CD4-positive, alpha-beta memory T cell (primary cell): ENCODE measurements at regions not wholly inside any gene's neighbourhood (a gene's known extent, or its start where the extent isn't known, plus 50 kb on each side); places are given as distances from the start of the nearest gene placed in this dataset.
A peak's percentile ranks its signal among the peaks of the same experiment; 100 is the strongest.

Source experiments
- CTCF ChIA-PET: fragments of 350-600 bp; sonication (Branson Sonifier 250); formaldehyde crosslinking; loops from one replicate; lab custom pipeline; 2021; ENCODE audit warnings: inconsistent platforms; ENCODE audit not compliant: partially characterized antibody; lab: Charles Lee
- POLR2A ChIA-PET: fragments of 350-600 bp; sonication (Branson Sonifier 250); formaldehyde crosslinking; loops from one replicate; lab custom pipeline; 2021; ENCODE audit not compliant: partially characterized antibody; lab: Charles Lee
- DNase-seq, 5 donors: peaks; one replicate each; pipeline versions ENCODE4 v3.0.0 to v3.0.0-alpha.2; 2020 to 2022; ENCODE audit warnings: mixed read lengths in 1 of 5
- H3K27ac ChIP-seq: one replicate; pipeline ENCODE4 v1.7.0; 2013; ENCODE audit warnings: low read depth, low read length
- H3K27me3 ChIP-seq: 2 replicates; pipeline ENCODE4 v1.7.0; 2013; ENCODE audit warnings: mild to moderate bottlenecking, low read length, moderate library complexity; ENCODE audit not compliant: insufficient read depth
- H3K36me3 ChIP-seq: 2 replicates; pipeline ENCODE4 v1.7.0; 2013; ENCODE audit warnings: mild to moderate bottlenecking, low read length, moderate library complexity; ENCODE audit not compliant: insufficient read depth
- H3K4me1 ChIP-seq: 2 replicates; pipeline ENCODE4 v1.7.0; 2013; ENCODE audit warnings: mild to moderate bottlenecking, low read length, moderate library complexity; ENCODE audit not compliant: insufficient read depth
- H3K4me3 ChIP-seq, 2 donors: one replicate each; pipeline ENCODE4 v1.7.0; 2013; ENCODE audit warnings: low read length in 2 of 2, mild to moderate bottlenecking in 1 of 2
- H3K9me3 ChIP-seq, 2 donors: one replicate each; pipeline ENCODE4 v1.7.0; 2013; ENCODE audit warnings: low read length in 2 of 2, control low read depth in 1 of 2; ENCODE audit not compliant: control insufficient read depth in 1 of 2
- H3K27ac Mint-ChIP-seq, 7 donors: one replicate each; pipeline ENCODE4 v1.8.0; 2020 to 2021; ENCODE audit warnings: mixed read lengths in 7 of 7, mild to moderate bottlenecking in 6 of 7, inconsistent platforms in 3 of 7, moderate library complexity in 3 of 7
- H3K27me3 Mint-ChIP-seq, 2 donors: one replicate each; pipeline ENCODE4 v1.8.0; 2020 to 2021; ENCODE audit warnings: mixed read lengths in 2 of 2
- H3K36me3 Mint-ChIP-seq, 2 donors: one replicate each; pipeline ENCODE4 v1.8.0; 2020 to 2021; ENCODE audit warnings: mixed read lengths in 2 of 2, inconsistent platforms in 1 of 2, mild to moderate bottlenecking in 1 of 2
- H3K4me1 Mint-ChIP-seq, 4 donors: one replicate each; pipeline ENCODE4 v1.8.0; 2020 to 2021; ENCODE audit warnings: mixed read lengths in 4 of 4, mild to moderate bottlenecking in 1 of 4
- H3K4me3 Mint-ChIP-seq, 8 donors: one replicate each; pipeline ENCODE4 v1.8.0; 2020 to 2021; ENCODE audit warnings: mixed read lengths in 8 of 8, mild to moderate bottlenecking in 7 of 8, moderate library complexity in 6 of 8, inconsistent platforms in 3 of 8
- H3K9me3 Mint-ChIP-seq, 8 donors: one replicate each; pipeline ENCODE4 v1.8.0; 2020 to 2021; ENCODE audit warnings: mixed read lengths in 8 of 8, mild to moderate bottlenecking in 5 of 8, inconsistent platforms in 3 of 8, moderate library complexity in 1 of 8
- intact Hi-C: fragments of 100-400 bp; cut with micrococcal nuclease; formaldehyde crosslinking; loops from one replicate; pipeline ENCODE4 v1.15.1; 2023

DNA sequence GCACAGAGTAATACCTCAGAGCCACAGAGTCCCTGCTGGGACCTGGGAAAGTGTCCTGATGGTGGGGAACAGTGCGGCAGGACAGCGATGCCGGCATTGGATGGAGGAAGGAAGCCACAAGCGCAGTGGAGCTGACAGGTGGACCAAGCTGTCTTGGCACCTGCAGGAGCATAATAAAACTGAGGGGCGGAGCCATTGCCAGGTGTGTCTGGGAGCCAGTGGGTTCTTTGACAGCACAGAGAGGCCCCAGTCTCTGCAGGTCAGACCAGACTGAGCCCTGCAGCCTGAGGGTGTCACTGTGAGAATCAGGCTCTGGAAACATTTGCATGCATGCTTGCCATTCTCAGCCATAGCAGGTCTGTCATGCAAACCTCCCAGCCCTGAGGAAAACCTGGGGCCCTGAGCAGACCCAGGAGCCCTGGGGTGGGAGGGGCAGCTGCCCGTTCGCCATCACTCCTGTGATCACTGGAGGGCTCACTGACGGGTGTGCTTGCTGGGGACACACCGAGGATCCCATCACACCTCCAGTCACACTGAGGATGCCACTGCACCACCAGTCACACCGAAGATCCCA lies 210.5 kb upstream of the HDAC4 start:
- H3K27me3 Mint-ChIP-seq, result no peaks in the 10 kb centered on the region
- H3K27me3 ChIP-seq, result no peaks in the 10 kb centered on the region
- no peak overlapping the region for H3K27ac Mint-ChIP-seq
- peaks cover 0 to 7% (median under 1%) of the 10 kb centered on the region in 4 donors for H3K4me1 Mint-ChIP-seq
- no peaks in the 10 kb centered on the region for H3K9me3 ChIP-seq
- ChIA-PET POLR2A (no interaction called here), CTCF (no interaction called here)
- intact Hi-C loops, result no loop called here
- no peaks in the 10 kb centered on the region for H3K36me3 ChIP-seq
- H3K9me3 Mint-ChIP-seq, result peaks cover 0 to 1% (median 0%) of the 10 kb centered on the region in 8 donors
- no peak overlapping the region for H3K4me3 ChIP-seq
- no peaks in the 10 kb centered on the region for H3K36me3 Mint-ChIP-seq
- no peak overlapping the region for H3K4me3 Mint-ChIP-seq
- no peaks in the 10 kb centered on the region for H3K4me1 ChIP-seq
- DNase-seq, result no peak
- no peak overlapping the region for H3K27ac ChIP-seq

- Mint-ChIP-seq H3K27me3 (no peaks in the 10 kb centered on the region), H3K36me3 (no peaks in the 10 kb centered on the region), H3K4me1 (peaks cover under 1 to 10% (median 2%) of the 10 kb centered on the region in 4 donors), H3K27ac (peak overlapping the region in 1 of 7 donors; percentile 43), H3K4me3 (no peak overlapping the region), H3K9me3 (no peaks in the 10 kb centered on the region)
- DNase-seq, result no peak
- Histone ChIP-seq H3K27me3 (no peaks in the 10 kb centered on the region), H3K4me1 (no peaks in the 10 kb centered on the region), H3K36me3 (no peaks in the 10 kb centered on the region), H3K9me3 (no peaks in the 10 kb centered on the region), H3K27ac (no peak overlapping the region), H3K4me3 (no peak overlapping the region)
- ChIA-PET CTCF (interaction anchor here (0.6 kb wide), 1 partner anchor 25 kb away, joined by 5 read pairs; no protein-coding TSS in a partner anchor), POLR2A (no interaction called here)
- intact Hi-C loops, result no loop called here
These were observed 209.8 kb upstream of the HDAC4 start for GRCh38 chr2:239610457-239611221.

- peaks cover 1 to 10% (median 5%) of the 10 kb centered on the region in 4 donors for H3K4me1 Mint-ChIP-seq
- CTCF ChIA-PET, result no interaction called here
These were observed 208.9 kb upstream of the HDAC4 start for GRCh38 chr2:239609607-239610310.

DNA sequence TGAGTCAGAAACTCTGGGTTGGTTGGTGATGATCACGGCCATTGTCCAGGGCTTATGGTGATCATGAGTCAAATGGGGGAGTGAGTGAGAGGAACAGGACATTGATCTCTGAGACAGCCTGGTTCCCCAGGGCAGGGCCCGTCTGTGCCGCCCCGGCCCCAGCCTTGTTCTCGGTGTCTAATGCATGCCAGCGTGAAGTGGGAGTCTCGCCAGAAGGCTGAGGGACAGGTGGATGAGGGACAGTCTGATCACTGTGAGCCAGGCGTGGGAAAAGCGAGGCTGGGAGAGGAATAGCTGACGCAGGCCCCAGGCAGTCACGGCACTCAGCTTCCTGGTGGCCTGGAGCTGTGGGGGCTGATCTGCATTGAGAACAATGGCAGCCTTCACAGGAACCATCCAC lies 208.3 kb upstream of the HDAC4 start:
- H3K4me1 ChIP-seq, result no peaks in the 10 kb centered on the region
- no peaks in the 10 kb centered on the region for H3K27me3 ChIP-seq
- H3K9me3 ChIP-seq, result no peaks in the 10 kb centered on the region
- no peak overlapping the region for H3K4me3 ChIP-seq
- DNase-seq, result no peak
- Mint-ChIP-seq H3K4me1 (peaks cover 1 to 12% (median 5%) of the 10 kb centered on the region in 4 donors), H3K27ac (no peak overlapping the region), H3K27me3 (no peaks in the 10 kb centered on the region), H3K36me3 (no peaks in the 10 kb centered on the region), H3K4me3 (no peak overlapping the region), H3K9me3 (peaks cover 0 to under 1% (median 0%) of the 10 kb centered on the region in 8 donors)
- POLR2A ChIA-PET, result no interaction called here
- no peak overlapping the region for H3K27ac ChIP-seq
- intact Hi-C loops, result no loop called here
- no peaks in the 10 kb centered on the region for H3K36me3 ChIP-seq
- CTCF ChIA-PET, result interaction anchor here (1.1 kb wide), 1 partner anchor 9 kb away, joined by 3 read pairs; no protein-coding TSS in a partner anchor

More at GRCh38 chr2:239609607-239610310, 208.9 kb upstream of the HDAC4 start:
- Mint-ChIP-seq H3K9me3 (no peaks in the 10 kb centered on the region), H3K27ac (no peak overlapping the region), H3K4me3 (no peak overlapping the region), H3K36me3 (no peaks in the 10 kb centered on the region), H3K27me3 (no peaks in the 10 kb centered on the region)
- no peaks in the 10 kb centered on the region for H3K27me3 ChIP-seq
- H3K27ac ChIP-seq, result no peak overlapping the region
- no peak overlapping the region for H3K4me3 ChIP-seq
- H3K4me1 ChIP-seq, result no peaks in the 10 kb centered on the region
- H3K36me3 ChIP-seq, result no peaks in the 10 kb centered on the region
- H3K9me3 ChIP-seq, result no peaks in the 10 kb centered on the region
- intact Hi-C loops, result no loop called here
- POLR2A ChIA-PET, result no interaction called here
- DNase-seq, result no peak

GRCh38 chr2:239608723-239609122 lies 207.9 kb upstream of the HDAC4 start:
- CTCF ChIA-PET, result interaction anchor here (1.1 to 1.6 kb wide), 2 partner anchors 9 to 14 kb away, joined by 3 read pairs; no protein-coding TSS in a partner anchor
- peaks cover 0 to 3% (median 0%) of the 10 kb centered on the region in 8 donors for H3K9me3 Mint-ChIP-seq
- H3K9me3 ChIP-seq, result no peaks in the 10 kb centered on the region
- no peaks in the 10 kb centered on the region for H3K36me3 Mint-ChIP-seq
- H3K27me3 Mint-ChIP-seq, result no peaks in the 10 kb centered on the region
- no peak overlapping the region for H3K27ac Mint-ChIP-seq
- no peaks in the 10 kb centered on the region for H3K36me3 ChIP-seq
- POLR2A ChIA-PET, result no interaction called here
- H3K4me1 Mint-ChIP-seq, result peaks cover 1 to 16% (median 5%) of the 10 kb centered on the region in 4 donors
- H3K4me3 Mint-ChIP-seq, result no peak overlapping the region
- peaks cover under 1% of the 10 kb centered on the region for H3K4me1 ChIP-seq
- no peak overlapping the region for H3K27ac ChIP-seq
- H3K27me3 ChIP-seq, result no peaks in the 10 kb centered on the region
- H3K4me3 ChIP-seq, result no peak overlapping the region
- DNase-seq, result no peak
- intact Hi-C loops, result no loop called here

- no peaks in the 10 kb centered on the region for H3K36me3 ChIP-seq
- POLR2A ChIA-PET, result interaction anchor here (0.6 kb wide), 1 partner anchor 69 kb away, joined by 5 read pairs; no protein-coding TSS in a partner anchor
- H3K27me3 ChIP-seq, result no peaks in the 10 kb centered on the region
- no peaks in the 10 kb centered on the region for H3K27me3 Mint-ChIP-seq
- intact Hi-C loops, result no loop called here
- H3K27ac Mint-ChIP-seq, result no peak overlapping the region
- no peak for DNase-seq
- H3K36me3 Mint-ChIP-seq, result no peaks in the 10 kb centered on the region
- no peak overlapping the region for H3K27ac ChIP-seq
- peaks cover 4 to 20% (median 9%) of the 10 kb centered on the region in 4 donors for H3K4me1 Mint-ChIP-seq
- H3K4me3 ChIP-seq, result no peak overlapping the region
- peaks cover 0 to 3% (median 0%) of the 10 kb centered on the region in 8 donors for H3K9me3 Mint-ChIP-seq
- H3K9me3 ChIP-seq, result no peaks in the 10 kb centered on the region
- H3K4me1 ChIP-seq, result peaks cover 5% of the 10 kb centered on the region
- no peak overlapping the region for H3K4me3 Mint-ChIP-seq
- CTCF ChIA-PET, result interaction anchor here (1.1 to 1.6 kb wide), 2 partner anchors 9 to 14 kb away, joined by 3 read pairs; no protein-coding TSS in a partner anchor
These were observed 207.4 kb upstream of the HDAC4 start for GRCh38 chr2:239608260-239608659.
